Left ventricle myocardium inferior (tissue), 1 donor: ENCODE measurements at regions not wholly inside any gene's neighbourhood (a gene's known extent, or its start where the extent isn't known, plus 50 kb on each side); places are given as distances from the start of the nearest gene placed in this dataset.

ENCODE experiments used
- DNase-seq: peaks from one replicate; pipeline ENCODE4 v3.0.0-alpha.2; 2020
- H3K27ac ChIP-seq: fragments of 200-600 bp; replicated peaks from 2 replicates; pipeline ENCODE4 v1.8.0; 2021
- H3K27me3 ChIP-seq: fragments of 200-600 bp; 2 replicates; pipeline ENCODE4 v1.8.0; 2021; ENCODE audit warnings: low read depth
- H3K36me3 ChIP-seq: fragments of 200-600 bp; 2 replicates; pipeline ENCODE4 v1.8.0; 2021
- H3K4me1 ChIP-seq: fragments of 200-600 bp; 2 replicates; pipeline ENCODE4 v1.8.0; 2021
- H3K4me3 ChIP-seq: fragments of 200-600 bp; 2 replicates; pipeline ENCODE4 v1.8.0; 2021; ENCODE audit warnings: mild to moderate bottlenecking, moderate library complexity
- H3K9me3 ChIP-seq: fragments of 200-600 bp; replicated peaks from 2 replicates; pipeline ENCODE4 v1.8.0; 2021
- CTCF ChIP-seq: fragments of 200-600 bp; IDR thresholded peaks from 2 replicates; pipeline ENCODE4 v1.8.0; 2021; ENCODE audit warnings: antibody characterized with exemption, mild to moderate bottlenecking, borderline replicate concordance
- intact Hi-C: fragments of 100-400 bp; cut with micrococcal nuclease; formaldehyde crosslinking; loops from one replicate; pipeline ENCODE4 v1.11.0; 2022
- donor health status: DM: no; HTN: yes; CAD: no; lungs with severe emphysema.

GRCh38 chr10:106043863-106044262 is 1120.6 kb downstream of the SORCS1 start:
- no peak for TF ChIP-seq CTCF
- Histone ChIP-seq H3K27ac (no peak overlapping the region), H3K36me3 (no peaks in the 10 kb centered on the region), H3K4me3 (no peak overlapping the region), H3K9me3 (no peaks in the 10 kb centered on the region), H3K27me3 (no peaks in the 10 kb centered on the region), H3K4me1 (no peaks in the 10 kb centered on the region)
- intact Hi-C loops = no loop called here
- no peak for DNase-seq

GRCh38 chr10:106038246-106038645 is 1126.3 kb downstream of the SORCS1 start:
- no peaks in the 10 kb centered on the region for H3K4me1 ChIP-seq
- intact Hi-C loops = no loop called here
- no peak for TF ChIP-seq CTCF
- no peaks in the 10 kb centered on the region for H3K27me3 ChIP-seq
- H3K4me3 ChIP-seq = no peak overlapping the region
- H3K36me3 ChIP-seq = no peaks in the 10 kb centered on the region
- peaks cover 36% of the 10 kb centered on the region for H3K9me3 ChIP-seq
- no peak for DNase-seq
- H3K27ac ChIP-seq = no peak overlapping the region

GRCh38 chr10:106033065-106033464 is 1131.4 kb downstream of the SORCS1 start:
- Histone ChIP-seq H3K27me3 (no peaks in the 10 kb centered on the region), H3K4me3 (no peak overlapping the region), H3K27ac (no peak overlapping the region), H3K4me1 (no peaks in the 10 kb centered on the region), H3K36me3 (no peaks in the 10 kb centered on the region), H3K9me3 (peaks cover 36% of the 10 kb centered on the region)
- TF ChIP-seq CTCF = no peak
- intact Hi-C loops = no loop called here
- DNase-seq = no peak

DNA sequence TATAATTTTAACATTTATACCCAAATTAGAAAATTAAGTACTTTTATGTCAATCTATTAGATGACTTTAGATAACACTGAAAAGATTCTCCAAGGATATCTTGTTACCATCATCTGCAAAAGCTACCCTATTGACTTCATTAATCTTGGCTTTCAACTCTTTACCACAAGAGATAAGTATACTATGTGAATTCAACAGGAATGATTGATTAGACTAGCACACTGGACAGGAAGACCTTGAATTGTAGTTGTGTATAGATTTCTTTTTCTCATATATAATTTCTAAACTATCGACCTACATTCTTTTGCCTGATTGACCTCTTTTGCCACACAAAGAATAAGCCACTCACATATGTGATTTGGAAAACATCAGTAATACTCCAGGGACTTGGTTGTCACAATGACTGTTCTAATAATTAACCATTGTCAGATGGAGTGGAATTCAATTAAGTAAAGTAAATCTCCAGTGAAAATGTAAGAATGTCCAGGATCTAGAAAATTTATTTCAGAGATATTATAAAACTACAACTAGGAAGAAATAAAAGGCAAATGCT is 1132.0 kb downstream of the SORCS1 start:
- H3K36me3 ChIP-seq = no peaks in the 10 kb centered on the region
- TF ChIP-seq CTCF = no peak
- H3K27me3 ChIP-seq = no peaks in the 10 kb centered on the region
- H3K4me3 ChIP-seq = no peak overlapping the region
- H3K4me1 ChIP-seq = no peaks in the 10 kb centered on the region
- DNase-seq = no peak
- intact Hi-C loops = no loop called here
- peaks cover 34% of the 10 kb centered on the region for H3K9me3 ChIP-seq
- no peak overlapping the region for H3K27ac ChIP-seq

- TF ChIP-seq CTCF = no peak
- Histone ChIP-seq H3K27ac (no peak overlapping the region), H3K4me3 (no peak overlapping the region), H3K36me3 (no peaks in the 10 kb centered on the region), H3K9me3 (no peaks in the 10 kb centered on the region), H3K27me3 (no peaks in the 10 kb centered on the region), H3K4me1 (no peaks in the 10 kb centered on the region)
- intact Hi-C loops = no loop called here
- no peak for DNase-seq
Observed at GRCh38 chr10:106027240-106027639, 1137.3 kb downstream of the SORCS1 start.
